ENCODE measurements at regions not wholly inside any gene's neighbourhood (a gene's known extent, or its start where the extent isn't known, plus 50 kb on each side); places are given as distances from the start of the nearest gene placed in this dataset.

- TF ChIP-seq FOXK2 (IDR thresholded peaks at IDR 0.05), result no peak
- no peak for TF ChIP-seq TARDBP (IDR thresholded peaks at IDR 0.05)
- no peak for TF ChIP-seq FOXM1 (IDR thresholded peaks at IDR 0.05; ENCODE audit: borderline replicate concordance)
- no peak for TF ChIP-seq SUZ12 (IDR thresholded peaks at IDR 0.05)
- no peak for TF ChIP-seq ELF4 (IDR thresholded peaks at IDR 0.05)
- no peak for TF ChIP-seq FOXA1 (IDR thresholded peaks at IDR 0.05)
- TF ChIP-seq SP1 (IDR thresholded peaks at IDR 0.05), result no peak
- TF ChIP-seq BHLHE40 (IDR thresholded peaks at IDR 0.05; ENCODE audit: borderline replicate concordance), result no peak
- no peak for TF ChIP-seq NFRKB (IDR thresholded peaks at IDR 0.05)
- TF ChIP-seq L3MBTL2 (conservative IDR thresholded peaks at IDR 0.05), result no peak
- no peak for TF ChIP-seq HDGF (IDR thresholded peaks at IDR 0.05; ENCODE audit: borderline replicate concordance)
- no peak for TF ChIP-seq PKNOX1 (IDR thresholded peaks at IDR 0.05)
- no peak for TF ChIP-seq LEF1 (IDR thresholded peaks at IDR 0.05; ENCODE audit: borderline replicate concordance)
- TF ChIP-seq ARNT (IDR thresholded peaks at IDR 0.05), result no peak
These were observed 100.7 kb upstream of the CDH11 start for GRCh38 chr16:65222536-65222935.

Measured in HEK293T (cell line).